ENCODE measurements at regions not wholly inside any gene's neighbourhood (a gene's known extent, or its start where the extent isn't known, plus 50 kb on each side); places are given as distances from the start of the nearest gene placed in this dataset.

DNA sequence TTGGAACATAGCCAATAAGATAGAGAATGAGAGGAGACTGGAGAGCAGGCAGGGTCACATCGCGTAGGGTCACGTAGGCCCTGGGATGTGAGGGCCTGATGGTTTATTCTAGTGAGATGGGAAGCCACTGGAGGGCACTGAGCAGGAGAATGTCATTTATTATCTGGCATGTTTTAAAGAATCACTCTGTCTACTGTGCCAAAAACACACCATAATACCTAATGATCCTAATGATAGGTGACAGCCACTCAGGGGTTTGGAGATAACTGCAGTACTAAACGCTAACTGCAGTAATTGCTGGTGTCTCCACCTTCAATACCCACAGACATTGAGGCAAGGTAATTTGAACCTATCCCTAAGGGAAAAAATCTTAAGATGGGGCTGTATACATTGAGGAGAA lies 185.4 kb downstream of the TTLL7 start:
- no peak for DNase-seq

DNA sequence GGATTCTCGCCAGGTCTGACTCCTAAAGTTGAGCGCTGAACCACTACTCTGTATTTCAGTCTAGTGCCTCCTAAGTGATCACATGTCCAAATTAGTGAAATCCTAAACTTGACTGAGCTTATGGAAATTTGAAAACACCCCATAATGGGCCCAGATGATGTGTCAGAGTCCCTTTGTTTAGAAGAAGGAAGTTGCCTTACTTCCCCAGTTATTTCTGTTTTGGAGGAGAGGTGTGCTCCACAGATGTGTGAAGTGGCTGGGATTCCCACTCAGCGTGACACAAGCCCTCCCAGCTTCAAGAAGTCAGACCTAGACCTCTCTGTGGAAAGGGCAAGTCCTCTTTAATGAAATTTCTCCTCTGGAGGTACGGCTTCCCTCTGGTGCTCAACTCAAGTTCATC lies 188.8 kb downstream of the TTLL7 start:
- no peak for DNase-seq

DNA sequence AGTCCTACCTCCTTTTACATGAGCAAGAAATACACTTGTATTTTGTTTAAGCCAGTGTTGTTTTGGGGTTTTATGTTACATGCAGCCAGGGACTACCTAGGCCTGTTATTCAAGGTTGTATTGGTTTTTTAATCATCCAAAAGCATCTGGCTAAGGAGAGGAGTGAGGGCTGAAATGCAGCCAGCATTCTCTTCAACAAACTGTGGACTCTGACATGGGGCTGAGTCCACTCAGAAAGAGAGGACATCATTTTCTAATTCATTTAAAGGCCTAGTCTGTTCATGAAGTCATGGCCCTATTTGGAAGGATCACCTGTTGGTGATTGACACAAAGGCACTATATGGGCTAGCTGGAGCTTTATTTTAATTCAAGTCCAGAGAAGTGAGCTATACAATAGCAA lies 190.4 kb downstream of the TTLL7 start:
- DNase-seq = no peak

DNA sequence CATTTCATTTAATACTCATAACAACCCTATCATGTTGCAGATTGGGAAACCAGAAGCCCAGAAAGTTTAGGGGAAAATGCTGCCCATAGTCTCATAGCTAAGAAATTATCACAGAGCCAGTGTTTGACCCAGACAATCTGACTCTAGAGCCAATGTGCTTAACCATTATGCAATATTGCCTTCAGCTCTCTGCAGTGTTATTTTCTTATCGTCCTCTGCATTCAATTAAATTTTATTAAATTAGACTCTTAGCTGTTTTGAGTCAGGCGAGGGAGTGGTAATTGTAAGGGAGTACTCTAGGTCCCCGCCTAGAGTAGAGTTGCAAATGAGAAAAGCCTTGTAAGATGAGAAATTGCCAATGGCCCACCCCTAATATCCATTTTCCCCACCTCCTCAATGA lies 191.1 kb downstream of the TTLL7 start:
- DNase-seq = no peak

DNA sequence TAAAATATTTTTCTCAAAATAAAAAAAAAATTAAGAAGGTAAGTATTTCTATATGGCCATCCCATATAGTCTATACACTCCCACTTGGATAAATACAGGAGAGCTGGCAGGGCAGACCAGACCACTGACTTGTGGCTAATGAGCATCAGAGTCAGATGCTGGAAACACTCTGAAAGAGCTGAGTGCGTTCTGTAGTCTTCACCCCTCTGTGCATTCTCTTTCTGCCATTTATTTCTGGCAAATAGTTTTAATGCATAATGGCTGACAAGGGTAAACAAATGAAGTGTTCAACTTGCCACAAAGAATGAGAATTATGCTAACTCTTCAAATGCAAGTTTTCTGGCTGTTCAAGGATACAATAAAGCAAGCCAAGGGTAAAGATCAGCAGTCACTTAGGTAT lies 191.7 kb downstream of the TTLL7 start:
- no peak for DNase-seq

DNA sequence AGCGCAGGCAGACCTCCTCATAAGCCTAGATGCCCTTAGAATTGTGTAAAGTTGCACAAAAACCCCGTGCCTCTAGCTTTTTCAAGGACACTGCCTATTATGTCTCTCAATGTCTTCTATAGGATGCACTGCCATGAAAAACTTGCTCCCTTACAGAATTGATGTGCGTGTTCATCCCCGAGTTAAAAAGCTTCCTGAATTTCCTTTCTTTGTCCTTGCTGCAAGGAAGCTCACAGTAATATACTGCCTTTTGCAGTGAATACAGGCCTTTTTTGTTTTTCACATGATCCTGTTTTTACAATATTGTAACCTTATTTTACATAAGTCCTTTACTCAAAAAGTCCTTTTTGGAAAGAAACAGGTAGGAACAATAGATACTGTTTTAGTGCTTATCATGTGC lies 193.0 kb downstream of the TTLL7 start:
- DNase-seq = no peak

DNA sequence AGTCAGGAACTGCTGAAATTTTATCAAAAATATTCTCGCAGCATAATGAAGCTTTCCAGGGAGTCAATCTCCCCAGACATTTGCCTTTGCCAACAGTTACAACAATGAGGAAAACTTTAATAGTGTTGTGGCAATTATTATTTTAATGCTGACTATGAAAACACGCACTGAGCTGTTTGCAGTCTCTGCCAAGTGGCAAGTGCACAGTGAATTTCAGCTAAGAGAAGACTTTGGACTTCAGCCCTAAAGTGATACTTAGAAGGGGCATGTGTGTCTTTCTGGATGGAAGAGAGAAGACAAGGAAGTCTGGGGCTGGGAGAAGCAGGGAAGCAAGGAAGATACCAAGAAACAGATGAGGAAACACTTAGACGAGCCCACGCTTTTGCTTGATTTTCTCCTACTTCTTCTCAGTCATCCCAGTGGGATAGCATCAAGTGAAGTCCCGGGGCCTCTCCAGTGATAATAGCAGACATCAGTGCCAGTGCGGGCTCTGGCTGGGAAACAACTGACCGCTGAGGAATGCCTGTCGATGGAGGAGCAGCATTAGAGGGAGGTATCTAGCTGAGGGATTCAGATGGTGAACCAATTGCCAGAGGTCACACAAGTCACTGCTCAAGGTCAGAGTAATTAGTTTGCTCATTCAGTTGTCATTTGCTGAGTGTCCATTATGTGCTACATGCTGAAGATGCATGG lies 196.3 kb downstream of the TTLL7 start:
- DNase-seq = no peak

DNA sequence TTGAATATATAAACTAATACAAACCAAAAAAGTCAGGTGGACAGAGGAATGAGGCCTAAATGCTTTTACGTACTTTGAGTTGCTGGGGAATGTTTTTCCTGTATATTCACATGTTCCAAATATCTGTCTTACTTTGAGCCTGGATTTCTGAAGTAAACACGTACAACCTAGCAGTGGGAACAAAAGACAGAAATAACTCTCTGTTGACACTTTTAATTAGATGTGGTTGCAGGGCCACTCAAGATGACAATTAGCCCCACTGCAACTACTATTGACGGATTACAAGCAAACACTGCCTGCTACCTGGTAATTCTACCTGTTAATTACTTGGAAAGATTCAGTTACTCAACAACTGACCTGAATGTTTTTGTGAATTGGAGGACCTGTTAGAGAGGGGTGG lies 196.9 kb downstream of the TTLL7 start:
- DNase-seq = no peak

DNA sequence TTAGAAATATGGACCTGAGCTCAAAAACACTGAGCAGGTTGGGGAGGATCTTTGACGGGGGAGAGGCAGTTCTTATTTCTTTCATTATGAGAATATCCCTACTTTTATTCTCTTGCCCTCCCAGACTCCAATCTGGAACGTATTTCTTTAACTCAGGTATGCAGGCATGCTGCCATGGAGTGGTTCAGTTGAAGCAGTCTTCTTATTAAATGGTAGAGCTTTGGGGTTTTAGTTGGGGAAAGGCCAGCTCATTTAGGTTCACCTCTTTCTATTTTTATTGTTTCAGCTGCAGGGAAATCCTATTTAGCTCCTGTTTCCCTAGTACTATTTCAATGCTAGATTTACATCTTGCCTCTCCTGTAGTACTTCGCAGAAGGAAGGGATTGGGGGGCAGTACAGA lies 198.9 kb downstream of the TTLL7 start:
- no peak for DNase-seq

DNA sequence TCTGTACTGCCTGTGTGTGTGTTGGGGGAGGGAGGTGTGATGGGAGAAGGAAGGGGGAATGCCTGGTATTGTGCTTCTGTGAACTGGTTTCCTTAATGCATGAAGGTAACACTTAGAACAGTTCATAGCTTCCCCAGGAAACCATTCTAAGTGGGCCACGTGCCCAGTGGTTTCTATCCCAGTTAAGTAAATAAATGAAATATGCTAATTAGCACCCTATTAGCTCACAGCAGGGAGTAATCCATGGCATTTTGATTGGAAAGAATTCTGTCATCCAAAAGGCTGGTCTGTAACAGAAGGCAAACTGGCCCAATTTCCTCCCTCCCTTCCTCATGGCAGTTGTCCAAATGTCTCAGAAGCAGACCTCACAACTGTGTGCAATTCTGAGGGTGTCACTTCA lies 199.3 kb downstream of the TTLL7 start:
- no peak for DNase-seq

DNA sequence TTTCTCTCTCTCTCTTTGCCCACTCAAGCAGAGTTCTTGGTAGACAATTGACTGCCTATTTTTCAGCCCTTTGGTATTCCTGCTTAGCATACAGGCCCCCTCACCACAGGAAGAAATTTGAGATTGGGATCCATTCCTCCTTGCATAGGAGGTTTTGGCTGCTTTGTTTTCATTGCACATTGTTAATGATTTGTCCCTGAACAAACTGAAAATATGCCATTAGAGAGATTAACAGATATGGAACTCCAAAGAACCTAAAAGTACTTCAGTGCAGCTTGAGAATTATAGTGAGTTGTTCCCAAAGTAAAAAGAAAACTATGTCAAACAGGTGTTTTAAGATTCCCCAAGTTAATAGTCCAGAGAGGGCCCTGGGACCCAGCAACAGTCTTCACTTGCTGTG lies 200.0 kb downstream of the TTLL7 start:
- DNase-seq = no peak

DNA sequence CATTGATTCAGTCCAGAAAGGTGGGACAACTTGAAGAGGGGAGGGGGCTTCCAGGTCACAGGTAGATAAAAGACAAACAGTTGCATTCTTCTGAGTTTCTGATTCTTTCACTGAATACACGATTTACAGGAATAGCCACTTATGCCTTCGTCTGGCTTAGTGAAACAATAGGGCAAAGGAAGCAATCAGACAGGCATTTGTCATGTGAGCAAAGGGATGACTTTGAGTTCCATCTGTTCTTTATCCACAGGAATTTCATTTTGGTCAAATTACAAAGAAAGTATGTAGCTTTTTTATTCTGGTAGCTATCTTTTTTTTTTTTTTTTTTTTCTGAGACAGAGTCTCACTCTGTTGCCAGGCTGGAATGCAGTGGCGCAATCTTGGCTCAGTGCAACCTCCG lies 202.5 kb downstream of the TTLL7 start:
- DNase-seq = no peak

DNA sequence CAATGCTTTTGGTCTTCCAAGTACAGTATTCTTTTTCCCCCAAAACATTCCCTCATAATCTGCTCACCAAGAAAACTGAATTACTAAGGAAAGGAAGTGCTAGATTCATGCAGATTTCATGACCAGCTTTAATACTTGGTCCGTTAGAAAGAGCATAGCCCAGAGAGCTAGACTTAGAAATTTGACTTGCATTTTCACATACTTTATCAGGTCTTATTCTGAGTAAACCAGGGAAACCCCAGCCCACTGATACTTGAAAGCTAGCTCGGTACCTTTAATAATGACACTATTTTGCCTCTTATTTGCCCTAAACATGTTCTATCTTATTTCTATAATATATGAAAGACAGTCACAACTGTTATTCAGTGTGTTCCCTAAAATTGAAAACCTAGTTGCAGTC lies 204.5 kb downstream of the TTLL7 start:
- DNase-seq = no peak

DNA sequence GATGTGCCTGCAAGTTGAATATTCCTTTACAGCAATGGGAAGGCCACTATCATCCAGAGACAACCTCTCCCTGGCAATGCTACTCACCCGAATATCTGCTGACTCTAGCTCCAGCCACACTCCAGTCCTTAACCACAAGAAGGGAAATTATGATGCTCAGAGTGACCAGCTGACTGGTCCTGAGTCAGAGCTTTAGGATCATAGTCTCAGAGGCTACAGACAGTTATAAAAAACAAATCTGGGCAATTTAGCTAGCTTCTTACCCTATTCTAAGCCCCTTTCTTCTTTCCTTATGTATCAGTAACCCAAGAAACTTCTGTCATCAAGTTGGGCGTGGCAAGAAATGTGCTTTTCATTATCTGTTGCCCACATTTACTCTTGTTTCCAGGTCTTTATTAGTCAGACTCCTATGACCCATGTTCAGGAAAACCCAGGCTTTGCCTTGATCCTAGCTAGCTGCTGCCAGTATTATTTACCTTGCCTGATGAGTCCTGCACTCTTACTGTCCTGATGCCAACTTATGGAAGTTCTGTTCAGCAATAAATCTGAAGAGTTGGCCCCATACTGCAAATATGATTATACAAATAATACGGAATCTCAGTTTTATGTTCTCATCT lies 207.0 kb downstream of the TTLL7 start:
- DNase-seq = no peak

DNA sequence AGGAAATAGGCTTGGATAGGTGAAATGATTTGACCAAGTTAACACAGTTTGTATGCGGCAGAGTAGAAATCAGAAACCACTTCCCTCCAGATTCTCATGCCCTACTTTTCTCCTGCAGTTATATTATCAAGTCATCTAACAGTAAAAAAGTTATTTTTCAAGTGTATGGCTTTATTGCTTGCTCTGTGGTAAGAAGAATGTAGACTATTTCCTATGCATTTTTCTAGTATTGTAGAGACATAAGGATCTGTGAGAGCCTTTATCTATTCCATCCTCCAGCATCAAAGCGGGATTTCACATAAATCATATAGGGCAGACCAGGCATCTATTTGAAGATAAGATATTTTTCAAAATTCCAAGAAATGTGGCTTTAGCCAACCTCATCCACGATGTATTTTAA lies 208.5 kb downstream of the TTLL7 start:
- no peak for DNase-seq

DNA sequence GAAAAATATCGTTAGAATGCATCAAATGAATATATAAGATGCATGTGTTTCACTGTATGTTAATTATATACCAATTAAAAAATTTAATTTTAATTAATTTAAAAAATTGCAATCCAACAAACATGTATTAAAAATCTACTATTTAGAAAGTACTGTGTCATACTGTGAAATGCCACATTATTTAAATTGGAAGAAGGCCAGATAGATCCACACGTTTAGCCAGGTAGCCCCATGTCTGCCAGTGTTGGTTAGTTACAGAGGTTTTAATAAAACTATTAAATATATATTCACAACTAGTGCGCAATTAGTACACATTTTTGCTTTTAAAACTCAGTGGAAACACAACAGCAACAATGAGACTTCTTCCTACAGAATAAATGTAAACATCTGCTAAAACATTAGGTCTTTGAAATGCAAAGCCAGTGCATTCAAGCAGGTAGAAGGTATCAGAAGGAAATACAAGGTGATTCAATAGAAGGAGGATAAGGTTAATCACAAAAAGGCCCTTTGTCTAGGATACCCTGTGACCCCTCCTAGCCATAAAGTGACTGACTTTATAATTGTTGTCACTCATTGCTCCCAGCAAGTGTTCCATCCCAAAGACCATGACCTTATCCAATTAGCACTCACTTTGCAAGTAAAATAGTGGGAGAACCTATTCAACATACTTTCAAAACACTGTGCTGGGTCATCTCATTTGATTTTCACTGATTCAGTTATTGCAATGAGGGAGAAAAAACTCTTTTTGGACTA lies 211.5 kb downstream of the TTLL7 start:
- DNase-seq = no peak

DNA sequence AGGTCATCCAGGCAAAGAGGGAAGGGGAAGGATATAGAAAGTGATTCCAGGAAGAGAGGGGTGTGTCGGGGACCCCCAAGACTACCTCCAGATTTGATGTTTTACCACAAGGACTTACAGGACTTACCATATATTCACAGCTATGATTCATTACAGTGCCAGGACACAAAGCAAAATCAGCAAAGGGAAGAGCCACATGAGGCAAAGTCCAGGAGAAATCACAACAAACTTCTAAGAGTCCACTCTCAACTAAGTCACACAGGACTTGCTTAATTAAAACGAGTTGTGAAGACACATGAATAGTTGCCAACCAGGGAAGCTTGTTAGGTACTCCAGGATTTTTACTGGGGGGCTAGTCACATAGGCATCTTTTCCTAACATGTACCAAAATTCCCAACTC lies 217.3 kb downstream of the TTLL7 start:
- no peak for DNase-seq

DNA sequence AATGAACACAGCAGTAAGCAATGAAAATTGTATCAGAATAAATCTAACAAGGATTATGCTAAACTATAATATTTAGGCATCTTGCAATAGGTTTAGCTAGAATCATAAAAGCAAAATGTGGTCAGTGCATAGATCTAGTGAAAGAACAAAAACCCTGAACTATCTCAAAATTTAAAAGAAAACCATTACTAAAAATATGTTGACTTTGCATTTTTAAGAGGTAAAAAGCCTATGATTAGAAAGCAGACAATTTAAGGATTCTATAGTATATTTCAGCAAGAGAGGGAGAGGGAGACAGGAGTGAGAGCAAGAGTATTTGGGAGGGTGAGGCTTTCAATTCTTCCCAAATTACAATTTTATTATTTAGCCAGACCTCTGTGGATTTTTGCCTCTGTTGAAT lies 219.4 kb downstream of the TTLL7 start:
- DNase-seq = no peak

DNA sequence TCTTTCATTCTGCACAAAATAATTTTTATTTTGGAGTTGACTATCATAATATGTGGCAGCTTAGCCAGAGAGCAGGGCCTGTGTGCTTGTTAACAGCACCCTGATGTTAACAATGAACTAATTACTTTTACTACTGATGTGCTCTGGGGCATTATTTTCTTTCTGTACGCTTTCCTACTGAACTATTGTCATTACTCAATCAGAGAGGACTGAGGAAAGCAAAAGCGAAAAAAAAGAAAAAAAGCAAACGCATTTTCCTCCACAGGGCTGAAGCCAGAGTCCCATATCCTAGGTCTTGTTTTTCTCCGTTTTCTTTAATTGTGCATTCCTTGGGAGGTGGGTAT lies 221.2 kb downstream of the TTLL7 start:
- DNase-seq = no peak

DNA sequence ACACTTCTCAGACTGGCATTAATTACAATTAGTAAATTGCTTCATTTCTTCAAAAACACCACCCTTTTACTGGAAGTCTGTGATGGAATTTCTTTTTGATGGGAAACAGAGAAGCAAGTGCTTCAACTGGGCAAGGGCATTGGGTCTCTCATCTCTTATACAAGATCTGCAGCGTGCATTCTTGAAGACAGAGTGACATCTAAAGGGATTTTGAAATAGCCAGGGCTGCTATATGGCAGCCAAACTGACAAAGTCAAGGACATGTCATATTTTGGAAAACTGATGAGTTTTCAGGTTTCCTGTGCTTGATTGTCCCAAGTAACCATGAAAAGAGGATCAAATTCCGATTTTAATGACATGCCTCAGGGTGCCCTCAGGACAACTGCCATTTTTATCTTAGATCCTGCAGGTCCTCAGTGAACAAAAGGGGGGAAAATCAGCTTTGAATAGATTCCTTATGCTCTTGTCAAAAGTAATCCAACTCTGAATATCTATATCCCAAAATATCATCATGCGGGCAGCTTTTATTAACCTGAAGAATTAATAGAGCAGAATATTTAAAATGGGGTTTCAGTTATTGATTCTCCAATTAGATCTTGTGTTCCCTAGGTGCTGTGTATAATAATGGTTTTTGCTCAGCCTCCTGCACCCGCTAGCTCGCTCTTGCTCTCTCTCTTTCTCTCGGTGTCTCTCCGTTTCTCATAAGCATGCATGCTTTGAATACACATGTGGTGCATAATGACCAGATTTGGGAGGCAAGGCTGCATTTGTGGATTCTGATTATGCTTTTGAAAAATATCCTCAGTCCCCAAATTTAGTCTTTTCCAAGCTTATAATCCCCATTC lies 221.8 kb downstream of the TTLL7 start:
- no peak for DNase-seq

DNA sequence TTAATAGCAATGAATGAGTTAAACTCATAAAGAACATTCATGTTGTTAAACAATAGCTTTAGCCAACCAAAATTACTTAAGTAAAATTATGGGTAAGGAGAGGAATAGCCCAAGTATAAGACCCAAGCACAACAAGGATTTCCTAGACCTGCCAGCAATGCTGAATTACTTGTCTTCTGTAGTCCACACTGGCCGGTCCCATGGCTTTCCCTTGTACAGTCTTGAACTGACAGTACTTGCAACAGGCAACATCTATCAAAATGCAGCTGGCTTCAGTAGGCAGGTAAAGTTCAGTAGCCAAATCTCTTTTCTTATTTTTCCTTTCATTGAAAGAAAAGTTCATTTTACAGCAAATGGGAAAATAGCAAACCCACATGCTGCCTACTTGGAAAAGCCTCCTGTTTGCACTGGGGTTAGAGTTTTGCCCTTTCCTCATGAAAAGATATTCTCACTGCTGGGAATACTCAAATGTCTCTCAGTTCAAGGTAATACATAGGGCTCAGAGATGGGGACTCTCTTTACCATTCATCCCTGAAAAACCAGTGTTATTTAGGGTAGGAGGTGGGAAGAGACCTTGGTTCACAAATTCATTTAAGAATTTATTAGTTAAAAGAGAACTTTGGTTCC lies 222.8 kb downstream of the TTLL7 start:
- DNase-seq = no peak

DNA sequence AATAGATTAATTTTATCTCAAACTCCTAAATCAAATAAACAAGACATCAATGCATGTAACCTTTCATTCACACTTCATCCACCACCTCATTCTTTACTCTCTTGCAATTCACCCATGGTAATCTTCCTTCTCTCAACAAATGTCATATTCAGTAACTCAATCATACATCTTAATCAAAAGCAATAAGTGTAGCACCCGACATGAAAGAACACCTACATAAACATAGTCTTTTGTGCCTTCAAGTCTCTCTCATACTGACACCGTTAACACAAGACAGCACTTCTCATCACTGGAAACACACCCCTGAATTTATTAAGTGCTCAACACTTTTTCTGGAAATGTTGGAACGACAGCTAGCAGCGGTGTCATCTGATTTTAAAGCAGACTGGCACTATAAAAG lies 225.9 kb downstream of the TTLL7 start:
- DNase-seq = no peak

DNA sequence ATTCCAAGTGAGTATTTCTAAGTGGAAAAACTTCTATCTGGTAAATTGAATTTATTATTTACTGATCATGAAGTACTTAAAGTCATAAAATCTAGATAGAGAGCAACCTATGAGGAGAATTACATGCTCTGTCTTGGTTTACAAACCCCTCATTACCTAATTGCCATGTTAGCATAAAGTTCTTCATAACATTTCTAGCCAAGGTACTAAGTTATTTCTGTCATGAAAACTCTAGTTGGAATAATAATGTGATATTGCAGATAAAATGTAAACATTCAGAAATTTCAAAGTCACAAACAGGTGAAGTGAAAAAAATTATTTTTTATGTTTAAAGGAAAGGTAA lies 228.6 kb downstream of the TTLL7 start:
- no peak for DNase-seq
